ENCODE measurements at regions not wholly inside any gene's neighbourhood (a gene's known extent, or its start where the extent isn't known, plus 50 kb on each side); places are given as distances from the start of the nearest gene placed in this dataset.

GRCh38 chr15:45842151-45842550 lies 207.3 kb downstream of the SQOR start:
- TF ChIP-seq POLR2A (IDR thresholded peaks at IDR 0.05), result no peak
- TF ChIP-seq, protein P1, sequence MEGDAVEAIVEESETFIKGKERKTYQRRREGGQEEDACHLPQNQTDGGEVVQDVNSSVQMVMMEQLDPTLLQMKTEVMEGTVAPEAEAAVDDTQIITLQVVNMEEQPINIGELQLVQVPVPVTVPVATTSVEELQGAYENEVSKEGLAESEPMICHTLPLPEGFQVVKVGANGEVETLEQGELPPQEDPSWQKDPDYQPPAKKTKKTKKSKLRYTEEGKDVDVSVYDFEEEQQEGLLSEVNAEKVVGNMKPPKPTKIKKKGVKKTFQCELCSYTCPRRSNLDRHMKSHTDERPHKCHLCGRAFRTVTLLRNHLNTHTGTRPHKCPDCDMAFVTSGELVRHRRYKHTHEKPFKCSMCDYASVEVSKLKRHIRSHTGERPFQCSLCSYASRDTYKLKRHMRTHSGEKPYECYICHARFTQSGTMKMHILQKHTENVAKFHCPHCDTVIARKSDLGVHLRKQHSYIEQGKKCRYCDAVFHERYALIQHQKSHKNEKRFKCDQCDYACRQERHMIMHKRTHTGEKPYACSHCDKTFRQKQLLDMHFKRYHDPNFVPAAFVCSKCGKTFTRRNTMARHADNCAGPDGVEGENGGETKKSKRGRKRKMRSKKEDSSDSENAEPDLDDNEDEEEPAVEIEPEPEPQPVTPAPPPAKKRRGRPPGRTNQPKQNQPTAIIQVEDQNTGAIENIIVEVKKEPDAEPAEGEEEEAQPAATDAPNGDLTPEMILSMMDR (IDR thresholded peaks at IDR 0.05), result no peak

Data from uterus (tissue), 2 donors.